Hematopoietic multipotent progenitor cell (in vitro differentiated cells): ENCODE measurements at regions not wholly inside any gene's neighbourhood (a gene's known extent, or its start where the extent isn't known, plus 50 kb on each side); places are given as distances from the start of the nearest gene placed in this dataset. TPM values are rescaled to one million over a fixed set of nuclear protein-coding genes. Genes with fewer than 3 reads are reported as not detected.
"Not testable (repeated sequence)": the region's sequence is repeated elsewhere in the genome, so short reads cannot be mapped to it uniquely, and the experiment has no call there.

ENCODE experiments used
- DNase-seq, 3 donors: peaks; one replicate each; pipeline ENCODE4 v3.0.0-alpha.2; 2011 to 2015; ENCODE audit warnings: low read depth in 2 of 3, low spot score in 2 of 3
- small RNA-seq: library from RNA; depleted of rRNA; stranded (forward); fragments of <200 nt; gene quantifications from one replicate; pipeline ENCODE3, GENCODE V24; 2012

- DNase-seq, result not testable (repeated sequence)
These were observed 335.9 kb downstream of the OR4F29 start for GRCh38 chr1:115534-115933.

GRCh38 chr1:104776-105175, 346.7 kb downstream of the OR4F29 start:
- DNase-seq, result not testable (repeated sequence)

GRCh38 chr1:99481-99880, 352.0 kb downstream of the OR4F29 start:
- DNase-seq, result not testable (repeated sequence)

GRCh38 chr1:98811-99210, 352.7 kb downstream of the OR4F29 start:
- not testable (repeated sequence) for DNase-seq

- DNase-seq, result not testable (repeated sequence)
These were observed 360.2 kb downstream of the OR4F29 start for GRCh38 chr1:91279-91678.

- not testable (repeated sequence) for DNase-seq
These were observed 363.4 kb downstream of the OR4F29 start for GRCh38 chr1:88110-88509.

- DNase-seq, result not testable (repeated sequence)
These were observed 372.3 kb downstream of the OR4F29 start for GRCh38 chr1:79152-79551.

GRCh38 chr1:65119-65518, 386.4 kb downstream of the OR4F29 start, which contains the start of gene OR4F5:
TSS of gene OR4F5 (plus strand) at chr1:65419.
- not testable (repeated sequence) for DNase-seq

GRCh38 chr1:56014-56531, 395.4 kb downstream of the OR4F29 start:
- not testable (repeated sequence) for DNase-seq

GRCh38 chr1:53182-53581, 398.3 kb downstream of the OR4F29 start:
- not testable (repeated sequence) for DNase-seq

GRCh38 chr1:41965-42466, 409.5 kb downstream of the OR4F29 start:
- DNase-seq, result not testable (repeated sequence)

- not testable (repeated sequence) for DNase-seq
These were observed 410.3 kb downstream of the OR4F29 start for GRCh38 chr1:41197-41596.

- not testable (repeated sequence) for DNase-seq
These were observed 422.3 kb downstream of the OR4F29 start for GRCh38 chr1:29183-29582.

GRCh38 chr1:17298-17697, 434.2 kb downstream of the OR4F29 start:
- DNase-seq, result not testable (repeated sequence)

GRCh38 chr1:16025-16424, 435.5 kb downstream of the OR4F29 start:
- DNase-seq, result not testable (repeated sequence)

- DNase-seq, result not testable (repeated sequence)
These were observed 441.3 kb downstream of the OR4F29 start for GRCh38 chr1:9941-10717.

Small RNAs in the stretch of these regions (small RNA-seq; reads per million reads assigned to genes)
- gene AL627309.7 (not detected), gene MIR6859-1 (not detected), gene MIR6859-2 (not detected), gene RNU6-1100P (not detected)
